B cell (primary cell): ENCODE measurements at regions not wholly inside any gene's neighbourhood (a gene's known extent, or its start where the extent isn't known, plus 50 kb on each side); places are given as distances from the start of the nearest gene placed in this dataset.

Source experiments
- ATAC-seq: fragments of 200-7000 bp; cut with Tn5 transposase; one replicate; pipeline ENCODE4 v1.10.0; 2021; ENCODE audit warnings: low read depth, mild to moderate bottlenecking, moderate number of reproducible peaks, moderate library complexity
- CTCF ChIA-PET: fragments of 350-600 bp; sonication (Branson Sonifier 250); formaldehyde crosslinking; loops from one replicate; lab custom pipeline; 2021; ENCODE audit warnings: antibody characterized with exemption, inconsistent platforms; lab: Charles Lee
- POLR2A ChIA-PET: fragments of 350-600 bp; sonication (Branson Sonifier 250); formaldehyde crosslinking; loops from one replicate; lab custom pipeline; 2021; ENCODE audit warnings: antibody characterized with exemption; lab: Charles Lee
- DNase-seq: peaks from one replicate; pipeline ENCODE4 v3.0.0; 2013
- H2AFZ ChIP-seq: 2 replicates; pipeline ENCODE4 v1.6.1; 2012; ENCODE audit warnings: mild to moderate bottlenecking, low read depth, low read length; ENCODE audit not compliant: insufficient read depth, poor library complexity, severe bottlenecking
- H3K27ac ChIP-seq, 2 donors: 1 replicate in 1 of 2; 2 replicates in 1 of 2; pipeline ENCODE4 v1.5.1; 2012 to 2013; ENCODE audit warnings: low read length in 2 of 2, mild to moderate bottlenecking in 2 of 2, moderate library complexity in 1 of 2
- H3K27me3 ChIP-seq, 4 experiments: fragments of 200-600 bp in 1 of 4; sonication (generic) in 1 of 4; replicated peaks in 1 of 4; 1 replicate in 2 of 4; 2 replicates in 2 of 4; pipeline versions ENCODE4 v1.6.1 to v1.7.0; 2013 to 2016; ENCODE audit warnings: low read length in 3 of 4, mild to moderate bottlenecking in 2 of 4, mixed read lengths in 1 of 4, moderate library complexity in 1 of 4; ENCODE audit not compliant: insufficient read depth in 4 of 4, control insufficient read depth in 3 of 4; ENCODE audit errors: control extremely low read depth in 1 of 4
- H3K36me3 ChIP-seq, 2 experiments: replicated peaks in 1 of 2; 1 replicate in 1 of 2; 2 replicates in 1 of 2; pipeline versions ENCODE4 v1.6.1 to v1.7.1; 2013; ENCODE audit warnings: low read length in 1 of 2; ENCODE audit not compliant: insufficient read depth in 2 of 2, control insufficient read depth in 1 of 2; ENCODE audit errors: control extremely low read depth in 1 of 2, extremely low read depth in 1 of 2
- H3K4me1 ChIP-seq, 2 donors: fragments of 200-600 bp in 1 of 2; sonication (generic) in 1 of 2; 1 replicate in 1 of 2; 2 replicates in 1 of 2; pipeline versions ENCODE4 v1.5.1 to v1.6.1; 2013 to 2017; ENCODE audit warnings: low read length in 2 of 2; ENCODE audit not compliant: control insufficient read depth in 2 of 2, insufficient read depth in 2 of 2
- H3K4me2 ChIP-seq: replicated peaks from 2 replicates; pipeline ENCODE3; 2012; ENCODE audit warnings: mild to moderate bottlenecking, low read depth, low read length; ENCODE audit not compliant: poor library complexity, severe bottlenecking
- H3K4me3 ChIP-seq, 5 experiments: fragments of 200-600 bp in 1 of 5; sonication (generic) in 1 of 5; 1 replicate in 3 of 5; 2 replicates in 2 of 5; pipeline versions ENCODE4 v1.5.1 to v1.7.0; 2011 to 2016; ENCODE audit warnings: low read length in 4 of 5, mild to moderate bottlenecking in 4 of 5, low read depth in 2 of 5, control low read depth in 1 of 5, moderate library complexity in 1 of 5; ENCODE audit not compliant: insufficient read depth in 1 of 5; ENCODE audit errors: control extremely low read depth in 1 of 5, extremely low read depth in 1 of 5
- H3K79me2 ChIP-seq: fragments of 200-600 bp; sonication (generic); one replicate; pipeline ENCODE4 v1.6.0; 2016; ENCODE audit warnings: low read length; ENCODE audit not compliant: control insufficient read depth, insufficient read depth
- H3K9ac ChIP-seq: fragments of 200-600 bp; sonication (generic); 2 replicates; pipeline ENCODE4 v1.6.1; 2017; ENCODE audit warnings: mild to moderate bottlenecking, low read length, moderate library complexity
- H3K9me3 ChIP-seq, 3 donors: one replicate each; pipeline versions ENCODE4 v1.6.1 to v1.7.1; 2013; ENCODE audit warnings: low read length in 2 of 3; ENCODE audit not compliant: control insufficient read depth in 2 of 3, insufficient read depth in 1 of 3; ENCODE audit errors: control extremely low read depth in 1 of 3
- H4K20me1 ChIP-seq: 2 replicates; pipeline ENCODE4 v1.6.0; 2012; ENCODE audit warnings: mild to moderate bottlenecking, low read length; ENCODE audit not compliant: insufficient read depth, control insufficient read depth, poor library complexity, severe bottlenecking
- H3K27ac Mint-ChIP-seq: one replicate; pipeline ENCODE4 v1.8.0; 2021; ENCODE audit warnings: mixed read lengths
- H3K27me3 Mint-ChIP-seq: one replicate; pipeline ENCODE4 v1.8.0; 2021; ENCODE audit warnings: mixed read lengths
- H3K4me1 Mint-ChIP-seq: one replicate; pipeline ENCODE4 v1.8.0; 2021; ENCODE audit warnings: mixed read lengths
- H3K4me3 Mint-ChIP-seq: one replicate; pipeline ENCODE4 v1.8.0; 2021; ENCODE audit warnings: mixed read lengths
- H3K9me3 Mint-ChIP-seq: one replicate; pipeline ENCODE4 v1.8.0; 2022; ENCODE audit warnings: mixed read lengths; ENCODE audit not compliant: insufficient read depth
- CTCF ChIP-seq: fragments of 200-600 bp; IDR thresholded peaks from one replicate; pipeline ENCODE4 v1.8.0; 2022; ENCODE audit warnings: antibody characterized with exemption, mild to moderate bottlenecking
- EZH2 ChIP-seq: IDR thresholded peaks from 2 replicates; pipeline ENCODE4 v1.6.1; 2012; ENCODE audit warnings: borderline replicate concordance, low read depth, mild to moderate bottlenecking, moderate library complexity, low read length; ENCODE audit not compliant: insufficient read depth, poor library complexity, severe bottlenecking
- WGBS: methylation state at CpG from one replicate; pipeline ENCODE4 v1.1.5; 2013; ENCODE audit warnings: missing lambda C conversion rate; ENCODE audit not compliant: insufficient coverage; 5-methylcytosine and 5-hydroxymethylcytosine counted together
- intact Hi-C: fragments of 100-400 bp; cut with micrococcal nuclease; formaldehyde crosslinking; loops from one replicate; pipeline ENCODE4 v1.10.0; 2022

GRCh38 chr1:239558559-239558958, 172.2 kb downstream of the CHRM3 start:
- no peak overlapping the region for H3K4me2 ChIP-seq
- H4K20me1 ChIP-seq = no peaks in the 10 kb centered on the region
- H3K27ac ChIP-seq = no peak overlapping the region
- no peaks in the 10 kb centered on the region for H3K27me3 ChIP-seq
- ATAC-seq (no peak), DNase-seq (no peak)
- ChIA-PET CTCF (no interaction called here), POLR2A (no interaction called here)
- intact Hi-C loops = no loop called here
- H2AFZ ChIP-seq = no peak overlapping the region
- 79% methylated on average over 2 of the region's 2 CpGs for WGBS
- H3K9me3 Mint-ChIP-seq = no peaks in the 10 kb centered on the region
- H3K4me1 ChIP-seq = no peaks in the 10 kb centered on the region
- peaks cover 4% of the 10 kb centered on the region for H3K4me1 Mint-ChIP-seq
- no peaks in the 10 kb centered on the region for H3K36me3 ChIP-seq
- no peaks in the 10 kb centered on the region for H3K79me2 ChIP-seq
- no peak overlapping the region for H3K27ac Mint-ChIP-seq
- no peak overlapping the region for H3K4me3 Mint-ChIP-seq
- no peak overlapping the region for H3K9ac ChIP-seq
- H3K27me3 Mint-ChIP-seq = no peaks in the 10 kb centered on the region
- no peak overlapping the region for H3K4me3 ChIP-seq
- TF ChIP-seq CTCF = no peak
- no peaks in the 10 kb centered on the region for H3K9me3 ChIP-seq

GRCh38 chr1:239558991-239559390, 172.6 kb downstream of the CHRM3 start:
- intact Hi-C loops = no loop called here
- ChIA-PET POLR2A (no interaction called here), CTCF (no interaction called here)
- Histone ChIP-seq H4K20me1 (no peaks in the 10 kb centered on the region), H3K9ac (no peak overlapping the region), H2AFZ (peak overlapping the region; percentile 21), H3K79me2 (no peaks in the 10 kb centered on the region), H3K9me3 (no peaks in the 10 kb centered on the region), H3K36me3 (no peaks in the 10 kb centered on the region), H3K27ac (no peak overlapping the region), H3K4me3 (no peak overlapping the region), H3K4me2 (no peak overlapping the region), H3K4me1 (no peaks in the 10 kb centered on the region), H3K27me3 (no peaks in the 10 kb centered on the region)
- TF ChIP-seq EZH2 (no peak), CTCF (no peak)
- Mint-ChIP-seq H3K9me3 (no peaks in the 10 kb centered on the region), H3K27me3 (no peaks in the 10 kb centered on the region), H3K4me1 (peaks cover 4% of the 10 kb centered on the region), H3K4me3 (no peak overlapping the region), H3K27ac (no peak overlapping the region)
- ATAC-seq (no peak), DNase-seq (no peak)
